Activated T-cell treated with anti-CD3 and anti-CD28 coated beads for 48 hours (primary cell): ENCODE measurements at regions not wholly inside any gene's neighbourhood (a gene's known extent, or its start where the extent isn't known, plus 50 kb on each side); places are given as distances from the start of the nearest gene placed in this dataset.

Source experiments
- DNase-seq: peaks from one replicate; pipeline ENCODE4 v3.0.0-alpha.2; 2020; ENCODE audit warnings: low read depth

DNA sequence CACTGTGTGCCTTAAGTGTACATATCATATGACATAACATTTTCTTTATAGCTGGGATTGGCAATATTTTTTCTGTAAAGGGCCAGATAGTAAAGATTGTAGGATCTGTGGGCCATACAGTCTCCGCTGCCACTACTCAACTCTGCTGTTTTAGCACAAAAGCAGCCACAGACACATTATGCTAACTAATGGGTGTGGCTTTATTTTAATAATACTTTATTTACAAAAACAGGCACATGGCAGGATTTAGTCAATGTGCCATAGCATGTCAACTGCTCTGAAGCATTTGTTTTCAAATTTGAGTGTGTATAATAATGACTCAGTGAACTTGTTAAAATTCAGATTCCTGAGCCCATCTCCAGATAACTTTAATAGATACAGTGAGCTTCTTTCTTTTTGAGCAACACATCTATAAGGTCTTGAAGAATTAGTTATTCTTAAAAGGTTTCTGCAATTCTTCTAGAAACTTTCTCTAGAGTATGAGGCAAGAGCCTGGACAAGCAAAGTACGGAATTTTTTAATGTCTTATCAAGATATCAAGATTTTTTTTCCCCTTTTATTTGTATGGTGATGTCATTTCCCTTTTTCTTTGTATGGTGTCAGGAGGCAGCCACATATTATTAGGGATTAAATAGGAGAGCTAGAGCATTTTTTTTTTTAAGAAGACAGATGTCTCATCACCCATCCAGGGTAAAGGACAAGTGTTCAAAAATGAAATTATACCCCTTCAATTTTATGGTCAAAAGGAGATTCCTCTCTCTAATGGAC, 518.3 kb downstream of the DHX35 start:
- no peak for DNase-seq

DNA sequence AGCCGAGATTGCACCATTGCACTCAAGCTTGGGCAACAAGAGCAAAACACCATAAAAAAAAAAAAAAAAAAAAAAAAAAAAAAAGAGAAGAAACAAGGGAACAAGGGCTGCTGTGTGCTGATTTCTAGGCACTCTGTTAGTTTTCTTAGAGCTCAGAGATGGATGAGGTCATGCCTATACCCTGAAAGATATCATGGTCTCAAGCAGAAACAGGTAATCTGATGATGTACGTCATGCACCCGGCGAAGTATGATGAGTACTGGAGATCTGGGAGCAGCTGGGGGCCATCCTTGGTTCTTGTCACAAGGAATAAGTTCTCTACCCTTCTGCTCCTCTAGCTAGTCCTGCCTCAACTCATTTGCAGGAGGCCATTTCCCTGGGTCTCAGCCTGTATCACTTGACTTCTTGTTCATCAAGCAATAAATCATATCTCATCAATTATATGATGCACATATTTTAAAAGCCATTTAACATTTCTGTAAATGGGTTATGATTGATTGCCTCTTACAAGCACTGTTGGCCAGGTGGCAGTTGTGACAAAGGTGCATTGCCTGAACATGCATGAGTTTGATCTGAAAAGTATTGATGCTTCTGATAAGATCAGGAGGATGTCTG, 517.2 kb downstream of the DHX35 start:
- DNase-seq = no peak

DNA sequence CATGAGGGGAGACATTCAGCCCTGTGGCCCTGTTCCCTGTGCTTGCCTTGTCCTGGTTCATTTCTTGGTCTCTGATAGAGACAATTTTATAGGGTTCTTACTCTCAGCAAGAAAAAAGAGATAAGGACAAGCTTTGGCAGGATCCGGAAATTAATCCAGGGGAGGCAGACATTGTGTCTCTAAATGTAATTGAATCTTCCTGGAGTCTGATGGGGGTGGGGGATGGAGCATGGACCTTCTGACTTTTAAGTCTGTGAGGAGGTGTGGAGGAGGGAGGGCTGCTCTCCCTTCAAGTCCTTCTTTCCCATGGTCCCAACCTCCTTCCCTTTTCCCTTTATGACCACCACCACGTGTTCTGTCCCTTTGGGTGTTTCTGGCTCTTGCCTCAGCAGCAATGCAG, 512.7 kb downstream of the DHX35 start:
- no peak for DNase-seq

DNA sequence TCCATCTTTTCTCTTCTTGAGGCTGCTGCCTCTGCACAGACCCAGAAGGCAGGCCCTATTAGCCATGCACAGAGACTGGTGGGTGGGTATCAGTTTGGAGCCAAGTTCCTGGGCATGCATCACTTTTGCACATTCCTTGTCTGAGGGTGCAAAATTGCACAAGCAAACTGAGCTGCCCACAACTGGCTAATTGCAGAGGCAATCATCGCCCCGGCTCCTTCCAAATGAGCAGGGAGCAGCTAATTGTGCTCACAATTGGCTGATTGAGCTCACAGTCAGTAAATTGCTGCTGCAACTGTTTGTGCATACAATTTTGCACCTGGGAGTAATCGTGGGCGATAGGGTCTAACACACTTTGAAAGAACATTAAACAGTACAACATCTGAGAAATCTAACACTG, 511.4 kb downstream of the DHX35 start:
- no peak for DNase-seq

DNA sequence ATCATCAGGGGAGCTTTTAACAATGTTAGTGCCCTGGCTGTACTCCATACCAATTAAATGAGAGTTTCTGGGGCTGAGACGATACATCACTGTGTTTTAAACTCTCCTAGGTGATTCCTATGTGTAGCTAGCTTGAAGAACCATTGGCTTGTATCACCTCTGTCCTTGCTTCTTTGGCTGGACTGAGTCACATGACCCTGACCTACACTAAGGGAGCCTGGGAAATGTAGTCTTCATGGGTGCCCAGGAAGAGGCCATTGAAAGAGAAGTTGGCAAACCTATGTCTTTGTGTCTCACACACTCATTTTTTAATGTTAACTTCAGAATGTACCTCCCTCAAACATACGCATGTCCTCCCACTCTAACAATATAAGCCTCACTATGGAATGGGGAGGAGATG, 506.6 kb downstream of the DHX35 start:
- DNase-seq = no peak

DNA sequence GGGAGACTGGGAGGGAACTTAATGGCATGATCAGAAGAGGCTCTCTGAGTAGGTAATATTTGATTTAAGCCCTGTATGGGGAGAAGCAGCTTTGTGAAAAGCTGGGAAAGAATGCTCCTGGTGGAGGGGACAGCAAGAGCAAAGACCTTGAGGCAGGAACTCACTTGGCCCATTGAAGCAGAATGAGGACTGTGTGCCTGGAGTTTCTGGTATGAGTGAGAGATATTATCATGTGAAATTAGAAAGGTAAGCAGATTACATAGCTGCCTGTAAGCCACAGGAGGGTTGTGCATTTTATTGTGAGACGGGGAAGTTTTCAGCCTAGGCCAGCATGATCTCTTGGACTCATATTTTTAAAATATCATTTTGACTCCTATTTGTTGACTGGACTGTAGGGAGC, 502.1 kb downstream of the DHX35 start:
- DNase-seq = no peak

DNA sequence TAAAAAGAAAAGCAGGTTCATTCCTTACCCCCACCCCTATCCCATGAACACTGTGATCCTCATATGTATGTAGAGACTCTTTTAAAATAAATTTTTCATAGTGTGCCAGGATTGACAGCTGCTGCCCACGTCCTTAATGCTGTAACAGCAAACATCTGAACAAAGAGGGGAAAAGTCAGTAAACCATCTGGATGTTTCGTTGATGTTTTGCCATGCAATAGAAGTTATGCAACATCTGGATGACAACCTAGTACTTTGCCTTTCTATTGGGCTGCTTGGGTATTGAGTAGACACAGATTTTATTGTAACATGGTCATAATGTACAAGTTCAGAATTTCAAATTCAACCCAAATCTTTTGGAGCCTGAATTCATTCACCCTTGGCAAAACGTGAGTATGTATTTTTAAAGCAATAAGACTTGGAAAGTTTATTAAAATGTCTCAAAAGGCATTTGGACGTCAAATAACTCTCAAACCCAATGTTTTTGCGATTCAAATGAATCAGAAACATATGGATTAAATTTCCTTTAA, 500.3 kb downstream of the DHX35 start:
- no peak for DNase-seq

DNA sequence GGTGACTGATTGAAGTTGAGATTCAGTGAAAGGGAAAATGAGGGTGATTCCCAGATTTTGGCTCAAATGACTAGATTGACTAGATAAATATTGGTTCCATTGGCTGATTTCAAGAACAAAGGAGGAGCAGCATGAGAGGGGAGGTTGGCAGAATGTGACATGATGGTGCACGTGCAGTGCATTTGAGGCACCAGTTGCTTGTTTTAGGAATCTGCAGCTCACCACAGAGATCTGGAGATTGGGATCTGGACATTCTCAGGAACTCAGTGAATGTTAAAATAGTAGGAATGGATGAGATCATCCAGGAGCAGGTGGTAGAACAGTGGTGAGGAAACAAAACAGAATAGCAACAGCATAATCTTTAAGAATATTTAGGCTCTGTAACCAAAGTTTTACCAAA, 496.3 kb downstream of the DHX35 start:
- no peak for DNase-seq

DNA sequence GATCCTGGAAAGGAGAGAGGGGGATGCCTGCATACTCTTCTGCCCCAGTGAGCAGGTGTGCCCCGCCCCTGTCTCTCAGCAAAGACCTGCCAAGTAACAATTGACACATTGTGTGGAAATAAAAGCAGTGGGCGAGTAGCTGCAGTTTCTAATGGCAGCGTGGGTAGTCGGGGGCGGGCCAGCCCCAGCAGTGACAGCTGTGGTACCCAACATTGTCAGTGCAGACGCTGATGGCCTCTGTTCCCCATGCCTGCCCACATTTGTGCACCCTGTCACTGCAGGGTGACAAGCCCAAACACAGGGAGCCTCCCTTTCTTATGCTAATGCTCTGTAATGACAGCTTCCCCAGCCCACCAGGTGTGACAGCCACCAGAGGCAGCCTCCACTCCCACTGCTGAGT, 491.7 kb downstream of the DHX35 start:
- no peak for DNase-seq

DNA sequence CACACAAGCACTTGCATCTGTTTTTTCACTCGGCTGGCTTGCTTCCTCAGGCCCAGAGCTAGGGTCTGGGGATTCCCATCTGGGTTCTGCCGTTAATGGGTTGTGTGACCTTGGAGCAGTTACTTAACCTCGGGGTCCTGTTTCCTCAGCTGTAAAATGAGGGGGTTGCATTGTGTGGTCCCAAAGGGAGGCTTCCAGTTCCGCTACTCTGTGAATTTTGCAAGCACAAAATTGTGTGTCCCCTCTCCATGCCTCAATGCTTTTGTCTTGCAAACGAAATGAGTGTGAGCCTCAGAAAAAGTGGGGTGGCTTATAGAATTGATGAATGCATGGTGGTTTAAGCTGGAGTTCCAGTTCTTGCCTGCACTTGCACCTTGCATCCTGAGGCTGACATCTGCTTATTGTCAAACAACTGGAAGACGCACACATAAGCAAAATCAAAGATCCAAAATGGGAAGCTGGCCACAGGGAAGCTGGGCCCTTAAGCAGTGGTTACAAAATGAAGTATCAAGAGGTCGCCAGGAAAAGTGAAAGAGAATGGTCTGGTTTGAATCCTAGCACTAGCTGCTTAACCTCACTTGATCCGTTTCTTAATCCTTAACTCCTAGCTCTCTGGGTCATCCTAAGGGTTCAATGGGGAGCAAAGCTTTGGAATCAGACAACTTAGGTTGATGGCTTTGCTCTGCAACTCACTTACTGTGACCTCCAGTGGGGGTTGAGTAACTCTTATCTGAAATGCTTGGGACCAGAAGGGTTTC, 490.6 kb downstream of the DHX35 start:
- DNase-seq = no peak

DNA sequence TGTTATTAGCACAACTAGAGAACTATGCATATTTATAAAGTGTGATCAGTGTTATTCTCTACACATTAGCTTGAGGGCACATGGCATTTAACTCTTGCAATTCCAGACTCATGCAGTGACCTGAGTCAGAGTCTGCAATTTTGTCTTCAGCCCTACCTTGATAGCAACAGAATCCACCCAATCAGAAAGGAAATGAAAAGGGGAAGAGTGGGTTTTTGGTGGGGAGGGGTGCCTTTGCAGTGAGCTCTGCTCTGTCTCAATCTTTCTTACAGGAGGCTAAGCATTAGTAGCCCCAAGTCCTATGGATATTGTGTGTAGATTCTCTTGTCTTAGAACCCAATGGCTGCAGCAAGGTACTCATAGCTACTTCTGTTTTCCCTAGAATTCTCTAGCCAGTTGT, 489.2 kb downstream of the DHX35 start:
- DNase-seq = no peak

DNA sequence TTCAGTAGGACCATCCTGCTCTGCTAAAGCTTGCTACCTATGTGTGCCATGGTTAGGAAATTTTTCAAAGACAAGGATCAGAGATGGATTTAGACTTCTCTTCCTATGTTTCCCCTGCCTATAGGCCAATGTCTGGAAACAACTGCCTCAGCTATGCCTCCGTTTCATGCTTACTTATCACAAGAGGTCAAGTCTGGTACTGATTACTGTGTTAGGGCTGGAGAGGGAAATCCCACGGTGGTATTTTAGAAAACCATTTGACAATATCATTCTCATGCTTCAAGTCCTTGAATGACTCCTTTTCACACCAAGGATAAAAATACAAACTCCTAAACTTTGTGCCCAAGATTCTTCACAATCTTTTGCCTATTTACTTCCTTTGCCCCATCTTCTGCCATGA, 484.3 kb downstream of the DHX35 start:
- DNase-seq = no peak

DNA sequence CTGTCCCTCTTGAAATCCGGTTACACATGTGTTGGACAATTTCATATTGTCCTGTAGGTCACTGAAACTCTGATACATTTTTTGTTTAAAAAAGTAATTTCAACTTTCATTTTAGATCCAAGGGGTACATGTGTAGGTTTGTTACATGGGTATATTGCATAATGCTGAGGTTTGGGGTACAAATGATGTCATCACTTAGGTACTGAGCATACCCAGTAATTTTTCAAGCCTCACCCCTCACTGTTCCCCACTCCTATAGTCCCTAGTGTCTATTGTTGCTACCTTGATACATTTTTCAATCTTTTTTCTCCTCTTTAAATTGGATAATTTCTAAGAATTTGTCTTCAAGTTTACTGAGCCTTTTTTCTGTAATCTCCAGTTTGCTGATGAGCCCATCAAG, 483.0 kb downstream of the DHX35 start:
- no peak for DNase-seq

DNA sequence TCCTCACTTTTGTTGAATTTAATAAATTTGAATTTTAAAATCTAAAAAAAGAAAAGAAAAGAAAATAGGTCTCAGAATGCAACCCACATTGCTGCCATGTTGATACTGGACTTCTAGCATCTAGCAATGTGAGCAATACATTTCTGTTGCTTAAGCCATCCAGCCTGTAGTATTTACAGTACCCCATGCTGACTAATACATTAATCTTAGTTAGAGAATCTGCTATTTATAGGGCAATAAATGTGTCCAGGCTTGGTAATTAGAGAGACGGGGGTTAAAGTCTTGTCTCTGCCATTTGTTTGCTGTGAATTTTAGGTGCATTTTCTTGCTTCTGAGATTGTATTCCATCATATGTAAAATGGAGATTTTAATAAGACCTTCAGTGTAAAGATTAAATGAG, 471.3 kb downstream of the DHX35 start:
- DNase-seq = no peak

DNA sequence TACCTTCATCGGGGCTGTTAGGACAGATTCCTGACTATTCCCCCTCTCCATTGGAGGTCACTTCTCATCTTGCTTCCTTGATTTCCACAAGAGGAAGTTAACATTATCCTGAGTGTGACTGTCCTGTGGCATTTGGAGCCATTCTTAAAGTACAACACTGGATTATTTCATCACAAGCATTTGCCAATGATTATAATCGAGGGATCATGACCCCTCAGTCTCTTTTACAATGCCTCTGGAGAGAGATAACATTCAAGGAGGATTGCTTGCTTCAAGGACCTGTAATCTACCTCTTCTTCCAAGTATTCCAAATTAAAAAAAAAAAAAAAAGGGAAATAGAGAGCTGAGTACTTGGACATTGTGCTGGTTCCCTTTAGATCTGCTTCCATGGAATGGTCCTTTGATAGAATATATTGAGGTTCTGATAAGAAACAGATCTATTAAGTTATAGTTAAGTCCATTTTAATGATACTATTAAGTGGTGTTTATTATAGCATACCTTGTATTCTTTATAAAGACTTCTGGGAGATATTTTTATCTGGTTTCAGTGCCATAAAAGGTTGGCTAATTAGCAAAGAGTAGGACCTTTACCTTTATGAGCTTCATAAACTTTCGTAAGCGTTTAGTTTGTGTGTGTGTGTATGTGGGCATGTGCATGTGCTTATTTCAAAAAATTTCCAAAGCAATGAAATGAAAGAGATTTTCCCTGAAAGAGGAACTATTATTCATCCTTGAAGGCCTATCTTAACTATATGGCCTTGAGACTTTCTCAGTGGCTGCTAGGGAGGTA, 469.1 kb downstream of the DHX35 start:
- DNase-seq = no peak

DNA sequence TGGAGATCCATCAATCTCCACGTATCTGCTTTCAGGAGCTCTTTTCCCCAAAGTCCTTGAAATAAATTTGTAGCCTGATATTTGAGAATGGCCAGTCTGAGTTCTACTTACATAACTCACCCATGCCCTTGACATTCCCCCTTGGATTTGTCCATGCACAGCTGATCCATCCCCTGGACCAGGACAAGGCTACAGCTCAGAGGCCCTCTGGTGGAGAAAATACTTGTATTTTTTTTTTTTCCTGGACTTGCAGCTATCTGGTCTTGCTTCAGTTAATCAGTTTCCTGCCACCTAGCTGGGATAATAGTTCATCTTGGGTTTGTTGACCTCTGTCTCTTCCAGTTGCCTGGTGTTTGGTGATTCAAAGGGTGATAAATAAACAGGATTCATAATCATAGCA, 467.6 kb downstream of the DHX35 start:
- DNase-seq = no peak

DNA sequence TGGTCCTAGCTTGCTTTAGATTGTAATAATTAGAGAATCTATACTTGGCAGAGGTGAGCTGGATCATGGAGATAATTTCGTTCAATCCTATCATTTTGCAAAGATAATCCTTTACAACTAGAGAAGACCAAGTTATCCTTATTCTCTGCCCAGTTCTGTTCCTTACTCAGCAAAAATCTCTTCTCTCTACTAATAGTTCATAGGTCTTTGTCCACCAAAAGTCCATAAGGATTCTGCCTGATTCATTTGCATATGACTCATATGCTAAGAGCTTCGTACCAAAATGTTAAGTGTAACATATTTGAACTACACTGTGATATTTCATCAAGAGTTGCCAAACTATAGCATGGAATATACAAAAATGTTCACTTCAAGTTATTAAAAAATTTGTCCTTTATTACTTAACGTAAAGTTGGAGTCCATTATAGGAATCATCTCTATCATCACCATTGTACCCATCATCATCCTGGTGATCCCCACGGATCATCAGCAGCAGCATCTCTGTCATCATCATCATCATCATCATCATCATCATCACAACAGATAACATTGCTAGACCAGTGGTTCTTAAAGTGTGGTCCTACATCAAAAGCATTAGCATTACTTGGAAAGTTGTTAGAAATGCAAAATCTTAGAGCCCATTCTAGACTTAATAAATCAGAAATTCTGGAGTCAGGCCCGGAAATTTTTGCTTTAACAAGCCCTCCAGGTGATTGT, 463.0 kb downstream of the DHX35 start:
- no peak for DNase-seq

DNA sequence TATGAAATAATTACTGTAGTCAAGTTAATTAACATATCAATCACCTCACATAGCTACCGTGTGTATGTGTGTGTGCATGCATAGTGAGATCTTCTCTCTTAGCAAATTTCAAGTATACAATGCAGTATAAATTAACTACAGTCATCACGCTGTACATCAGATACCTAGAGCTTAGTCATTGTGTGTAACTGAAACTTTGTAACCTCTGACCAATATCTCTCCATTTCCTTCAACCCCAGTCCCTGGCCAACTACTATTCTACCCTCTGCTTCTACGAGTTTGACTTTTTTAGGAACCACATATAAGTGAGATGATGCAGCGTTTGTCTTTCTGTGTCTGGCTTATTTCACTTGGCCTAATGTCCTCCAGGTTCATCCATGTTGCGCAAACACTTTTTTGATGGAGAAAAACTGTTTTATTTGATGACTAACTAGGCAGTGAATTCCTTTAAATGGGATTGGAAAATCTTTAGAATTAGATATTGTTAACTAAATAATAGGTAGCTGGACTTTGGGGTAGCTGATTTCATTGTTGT, 459.5 kb downstream of the DHX35 start:
- no peak for DNase-seq

DNA sequence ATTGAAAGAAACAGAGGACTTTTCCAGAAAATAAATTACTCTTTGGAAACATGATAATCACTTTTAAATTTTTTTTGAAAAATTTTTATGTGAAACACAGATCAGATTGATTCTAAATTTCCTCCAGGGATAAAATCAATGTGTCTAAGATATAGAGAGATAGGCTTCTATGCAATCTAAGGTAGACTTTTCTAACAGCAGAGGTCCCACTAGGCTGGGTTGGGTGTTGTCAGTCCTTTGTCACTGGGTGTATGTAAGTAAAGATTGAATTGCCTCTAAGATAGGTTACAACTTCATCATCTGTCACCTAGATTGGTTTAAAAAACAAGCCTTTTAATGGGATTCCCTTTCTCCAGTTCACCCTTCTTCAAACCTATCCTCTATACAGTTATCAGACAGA, 449.9 kb downstream of the DHX35 start:
- no peak for DNase-seq

DNA sequence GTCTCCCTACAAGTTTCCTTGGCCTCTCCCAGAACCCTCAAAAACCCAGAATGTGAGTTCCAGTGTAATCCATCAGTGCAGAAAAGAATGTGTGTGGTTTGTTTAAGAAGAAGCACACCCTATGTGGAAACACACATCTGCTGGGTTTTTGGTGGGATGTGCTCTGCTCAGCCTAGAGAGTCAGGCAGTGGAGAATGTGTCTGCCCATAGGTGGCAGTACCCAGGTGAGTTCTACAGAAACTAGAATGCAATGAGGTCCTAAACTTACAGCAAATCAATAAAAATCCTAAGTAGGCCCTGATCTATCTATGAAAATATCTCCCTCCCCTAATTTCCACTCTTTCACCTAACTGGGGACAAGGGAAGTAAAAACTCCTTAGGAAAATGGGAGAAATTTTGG, 437.3 kb downstream of the DHX35 start:
- no peak for DNase-seq

DNA sequence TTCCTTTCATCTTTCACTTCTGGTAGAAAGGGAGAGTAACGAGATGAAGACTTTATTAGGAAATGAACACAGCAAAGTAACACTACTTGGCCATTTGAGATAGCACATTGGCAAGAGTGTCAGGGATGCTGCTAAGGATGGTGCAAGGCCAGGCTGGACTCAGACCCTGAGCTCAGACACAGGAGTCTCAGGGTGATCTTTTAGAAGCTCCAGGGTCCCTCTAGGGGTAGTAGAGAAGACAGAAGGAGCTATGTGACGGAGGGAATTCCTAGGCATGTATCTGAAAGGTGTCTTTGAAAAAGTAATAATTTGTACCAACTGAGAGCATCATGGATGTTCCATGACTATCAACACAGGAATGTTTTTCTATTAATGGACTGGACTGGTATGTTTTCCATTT, 436.5 kb downstream of the DHX35 start:
- no peak for DNase-seq
